ENCODE measurements at regions not wholly inside any gene's neighbourhood (a gene's known extent, or its start where the extent isn't known, plus 50 kb on each side); places are given as distances from the start of the nearest gene placed in this dataset.

GRCh38 chr20:59461526-59461925 is 142.8 kb upstream of the PHACTR3 start:
- TF ChIP-seq CTCF (IDR thresholded peaks at IDR 0.05), result no peak
- H3K36me3 ChIP-seq, result no peaks in the 10 kb centered on the region
- DNase-seq, result no peak
- intact Hi-C loops (cut with DNase I), result no loop called here
- H3K27ac ChIP-seq, result no peak overlapping the region
- 61 to 62% methylated on average over 14 of the region's 14 CpGs for WGBS, 2 donors
- H3K4me1 ChIP-seq, result no peaks in the 10 kb centered on the region
- H3K27me3 ChIP-seq, result peaks cover 0 to 43% (median 18%) of the 10 kb centered on the region in 7 donors
- no peak overlapping the region for H3K4me3 ChIP-seq
- H3K9me3 ChIP-seq, result peaks cover 0 to 10% (median 0%) of the 10 kb centered on the region in 11 donors
- no peak for ATAC-seq

- Histone ChIP-seq H3K4me1 (no peaks in the 10 kb centered on the region), H3K9me3 (peaks cover 0 to 10% (median 0%) of the 10 kb centered on the region in 11 donors), H3K27me3 (peaks cover 0 to 35% (median 18%) of the 10 kb centered on the region in 7 donors), H3K27ac (no peak overlapping the region), H3K36me3 (no peaks in the 10 kb centered on the region), H3K4me3 (no peak overlapping the region)
- intact Hi-C loops (cut with DNase I), result no loop called here
- WGBS, 2 donors, result 70 to 75% methylated on average over 10 of the region's 10 CpGs
- TF ChIP-seq CTCF (IDR thresholded peaks at IDR 0.05), result no peak
- ATAC-seq (no peak), DNase-seq (no peak)
Observed at GRCh38 chr20:59462249-59462648, 142.1 kb upstream of the PHACTR3 start.

GRCh38 chr20:59463541-59463940 is 140.8 kb upstream of the PHACTR3 start:
- intact Hi-C loops (cut with DNase I), result no loop called here
- no peaks in the 10 kb centered on the region for H3K4me1 ChIP-seq
- H3K27ac ChIP-seq, result no peak overlapping the region
- H3K27me3 ChIP-seq, result peaks cover 0 to 30% (median 11%) of the 10 kb centered on the region in 7 donors
- ATAC-seq (no peak), DNase-seq (no peak)
- TF ChIP-seq CTCF (IDR thresholded peaks at IDR 0.05), result no peak
- H3K4me3 ChIP-seq, result no peak overlapping the region
- H3K36me3 ChIP-seq, result no peaks in the 10 kb centered on the region
- WGBS, 2 donors, result 66 to 80% methylated on average over 2 of the region's 2 CpGs
- peaks cover 0 to 9% (median 0%) of the 10 kb centered on the region in 11 donors for H3K9me3 ChIP-seq

- no peak overlapping the region for H3K27ac ChIP-seq
- no peak for TF ChIP-seq CTCF (IDR thresholded peaks at IDR 0.05)
- DNase-seq (no peak), ATAC-seq (no peak)
- H3K9me3 ChIP-seq, result no peaks in the 10 kb centered on the region
- peaks cover 0 to 32% (median 7%) of the 10 kb centered on the region in 7 donors for H3K27me3 ChIP-seq
- H3K36me3 ChIP-seq, result no peaks in the 10 kb centered on the region
- intact Hi-C loops (cut with DNase I), result no loop called here
- 92 to 94% methylated on average over 16 of the region's 16 CpGs for WGBS, 2 donors
- H3K4me1 ChIP-seq, result no peaks in the 10 kb centered on the region
- no peak overlapping the region for H3K4me3 ChIP-seq
Observed at GRCh38 chr20:59466107-59466815, 138.1 kb upstream of the PHACTR3 start.

Measured in heart right ventricle (tissue), 16 donors.